GM19324 (cell line): ENCODE measurements at regions not wholly inside any gene's neighbourhood (a gene's known extent, or its start where the extent isn't known, plus 50 kb on each side); places are given as distances from the start of the nearest gene placed in this dataset.
"Not testable (repeated sequence)": the region's sequence is repeated elsewhere in the genome, so short reads cannot be mapped to it uniquely, and the experiment has no call there.

Source experiments
- ATAC-seq: cut with Tn5 transposase; IDR thresholded peaks from one replicate; pipeline ENCODE4 v1.9.1; 2021; ENCODE audit warnings: mild to moderate bottlenecking, moderate library complexity; ENCODE audit not compliant: unreplicated experiment, low FRiP score

- no peak for ATAC-seq
Measured at GRCh38 chr1:101185421-101185820, 51.4 kb upstream of the S1PR1 start.

- ATAC-seq = no peak
Measured at GRCh38 chr1:101183388-101183699, 53.5 kb upstream of the S1PR1 start.

- no peak for ATAC-seq
Measured at GRCh38 chr1:101182627-101183387, 54.0 kb upstream of the S1PR1 start.

- ATAC-seq = no peak
Measured at GRCh38 chr1:101181930-101182329, 54.9 kb upstream of the S1PR1 start.

- ATAC-seq = peak; percentile 76
Measured at GRCh38 chr1:101178688-101179491, 57.9 kb upstream of the S1PR1 start.

GRCh38 chr1:101178341-101178687 lies 58.5 kb upstream of the S1PR1 start:
- ATAC-seq = peak; percentile 20

- ATAC-seq = no peak
Measured at GRCh38 chr1:101175886-101176285, 60.9 kb upstream of the S1PR1 start.

GRCh38 chr1:101175466-101175865 lies 61.4 kb upstream of the S1PR1 start:
- ATAC-seq = no peak

GRCh38 chr1:101174722-101175121 lies 62.1 kb upstream of the S1PR1 start:
- no peak for ATAC-seq

- not testable (repeated sequence) for ATAC-seq
Measured at GRCh38 chr1:101174298-101174697, 62.5 kb upstream of the S1PR1 start.

GRCh38 chr1:101170506-101171050 lies 66.2 kb upstream of the S1PR1 start:
- ATAC-seq = no peak

- no peak for ATAC-seq
Measured at GRCh38 chr1:101167891-101168290, 68.9 kb upstream of the S1PR1 start.

GRCh38 chr1:101166583-101167120 lies 70.2 kb upstream of the S1PR1 start:
- no peak for ATAC-seq

GRCh38 chr1:101165954-101166353 lies 70.9 kb upstream of the S1PR1 start:
- no peak for ATAC-seq

GRCh38 chr1:101165532-101165931 lies 71.3 kb upstream of the S1PR1 start:
- no peak for ATAC-seq

- no peak for ATAC-seq
Measured at GRCh38 chr1:101164776-101165175, 72.0 kb upstream of the S1PR1 start.

- ATAC-seq = no peak
Measured at GRCh38 chr1:101162736-101163735, 73.8 kb upstream of the S1PR1 start.

GRCh38 chr1:101162300-101162699 lies 74.5 kb upstream of the S1PR1 start:
- no peak for ATAC-seq

- no peak for ATAC-seq
Measured at GRCh38 chr1:101161619-101162018, 75.2 kb upstream of the S1PR1 start.

- no peak for ATAC-seq
Measured at GRCh38 chr1:101158424-101158823, 78.4 kb upstream of the S1PR1 start.
